WTC11 (cell line): ENCODE measurements at regions not wholly inside any gene's neighbourhood (a gene's known extent, or its start where the extent isn't known, plus 50 kb on each side); places are given as distances from the start of the nearest gene placed in this dataset.
"Not testable (repeated sequence)": the region's sequence is repeated elsewhere in the genome, so short reads cannot be mapped to it uniquely, and the experiment has no call there.

Experiments used
- ATAC-seq: fragments of 200-7000 bp; cut with Tn5 transposase; 2 replicates; pipeline ENCODE4 v1.10.0; 2021; ENCODE audit warnings: mild to moderate bottlenecking, moderate library complexity
- CTCF ChIA-PET: fragments of 300-600 bp; sonication (Branson Sonifier 250); formaldehyde crosslinking; loops from one replicate; lab custom pipeline; 2021; ENCODE audit warnings: antibody characterized with exemption; lab: Charles Lee
- POLR2A ChIA-PET: fragments of 350-600 bp; sonication (Branson Sonifier 250); formaldehyde crosslinking; loops from one replicate; lab custom pipeline; 2021; ENCODE audit warnings: antibody characterized with exemption; lab: Charles Lee
- DNase-seq: peaks from one replicate; pipeline ENCODE4 v3.0.0; 2021; ENCODE audit warnings: low spot score
- H3K27ac Mint-ChIP-seq: 2 replicates; pipeline ENCODE4 v1.8.0; 2021; ENCODE audit warnings: mixed read lengths
- H3K27me3 Mint-ChIP-seq: 2 replicates; pipeline ENCODE4 v1.8.0; 2021; ENCODE audit warnings: low read depth, mild to moderate bottlenecking, moderate library complexity, mixed read lengths
- H3K36me3 Mint-ChIP-seq: 2 replicates; pipeline ENCODE4 v1.8.0; 2021; ENCODE audit warnings: mixed read lengths
- H3K4me1 Mint-ChIP-seq: 2 replicates; pipeline ENCODE4 v1.8.0; 2022; ENCODE audit warnings: mixed read lengths
- H3K4me3 Mint-ChIP-seq: 2 replicates; pipeline ENCODE4 v1.8.0; 2021; ENCODE audit warnings: mild to moderate bottlenecking, moderate library complexity, mixed read lengths
- H3K9me3 Mint-ChIP-seq: 2 replicates; pipeline ENCODE4 v1.8.0; 2021; ENCODE audit warnings: mixed read lengths
- ATF3 ChIP-seq: sonication (generic); formaldehyde crosslinking; conservative IDR thresholded peaks from 2 replicates; pipeline ENCODE4 v1.8.1; 2022; ENCODE audit warnings: mild to moderate bottlenecking, missing genetic modification reagents
- CDX4 ChIP-seq: fragments of 250-450 bp; sonication (Bioruptor Pico); IDR thresholded peaks from 2 replicates; pipeline ENCODE4 v1.9.0; 2021; ENCODE audit warnings: moderate library complexity, mild to moderate bottlenecking, inconsistent platforms, borderline replicate concordance
- CREM ChIP-seq: sonication (generic); formaldehyde crosslinking; IDR thresholded peaks from 2 replicates; pipeline ENCODE4 v1.8.1; 2022; ENCODE audit warnings: mild to moderate bottlenecking, missing genetic modification reagents, moderate library complexity
- E2F1 ChIP-seq: sonication (generic); formaldehyde crosslinking; IDR thresholded peaks from 2 replicates; pipeline ENCODE4 v1.8.0; 2022; ENCODE audit warnings: mild to moderate bottlenecking, missing genetic modification reagents
- FOXJ3 ChIP-seq: sonication (generic); formaldehyde crosslinking; IDR thresholded peaks from 2 replicates; pipeline ENCODE4 v1.9.0; 2021; ENCODE audit warnings: missing genetic modification reagents, mild to moderate bottlenecking, borderline replicate concordance
- FOXP4 ChIP-seq: sonication (generic); formaldehyde crosslinking; IDR thresholded peaks from 2 replicates; pipeline ENCODE4 v1.8.0; 2022; ENCODE audit warnings: mild to moderate bottlenecking, missing genetic modification reagents
- GTF2I ChIP-seq: fragments of 250-450 bp; sonication (Bioruptor Pico); conservative IDR thresholded peaks from 2 replicates; pipeline ENCODE4 v1.4.0; 2021; ENCODE audit warnings: mild to moderate bottlenecking
- MXD4 ChIP-seq: fragments of 250-450 bp; sonication (Bioruptor Pico); IDR thresholded peaks from 2 replicates; pipeline ENCODE4 v1.8.0; 2021; ENCODE audit warnings: mild to moderate bottlenecking, moderate library complexity, borderline replicate concordance
- NR3C1 ChIP-seq: sonication (generic); formaldehyde crosslinking; conservative IDR thresholded peaks from 2 replicates; pipeline ENCODE4 v1.8.1; 2023; ENCODE audit warnings: low read depth, mild to moderate bottlenecking, missing genetic modification reagents
- SOX15 ChIP-seq: fragments of 250-450 bp; sonication (Bioruptor Pico); IDR thresholded peaks from 2 replicates; pipeline ENCODE4 v1.9.0; 2021; ENCODE audit warnings: mild to moderate bottlenecking
- SP1 ChIP-seq: sonication (generic); formaldehyde crosslinking; conservative IDR thresholded peaks from 2 replicates; pipeline ENCODE4 v1.8.1; 2022; ENCODE audit warnings: missing genetic modification reagents
- STAT6 ChIP-seq: sonication (generic); formaldehyde crosslinking; conservative IDR thresholded peaks from 2 replicates; pipeline ENCODE4 v1.8.1; 2023; ENCODE audit warnings: mild to moderate bottlenecking, low read depth, missing genetic modification reagents, moderate library complexity
- TEAD4 ChIP-seq: sonication (generic); formaldehyde crosslinking; IDR thresholded peaks from 2 replicates; pipeline ENCODE4 v1.8.0; 2022; ENCODE audit warnings: mild to moderate bottlenecking, missing genetic modification reagents
- ZBTB21 ChIP-seq: sonication (generic); formaldehyde crosslinking; IDR thresholded peaks from 2 replicates; pipeline ENCODE4 v1.8.1; 2023; ENCODE audit warnings: mild to moderate bottlenecking, missing genetic modification reagents, borderline replicate concordance
- ZNF138 ChIP-seq: sonication (generic); formaldehyde crosslinking; conservative IDR thresholded peaks from 2 replicates; pipeline ENCODE4 v1.8.1; 2022; ENCODE audit warnings: mild to moderate bottlenecking, moderate library complexity, missing genetic modification reagents
- ZNF263 ChIP-seq: sonication (generic); formaldehyde crosslinking; IDR thresholded peaks from 2 replicates; pipeline ENCODE4 v1.8.1; 2022; ENCODE audit warnings: low read depth, mild to moderate bottlenecking, moderate library complexity, missing genetic modification reagents
- ZNF317 ChIP-seq: sonication (generic); formaldehyde crosslinking; IDR thresholded peaks from 2 replicates; pipeline ENCODE4 v1.8.1; 2023; ENCODE audit warnings: low read depth, mild to moderate bottlenecking, moderate library complexity, missing genetic modification reagents, borderline replicate concordance
- ZNF396 ChIP-seq: fragments of 250-450 bp; sonication (Bioruptor Pico); IDR thresholded peaks from 2 replicates; pipeline ENCODE4 v1.8.0; 2021; ENCODE audit warnings: mild to moderate bottlenecking, moderate library complexity, borderline replicate concordance
- ZNF423 ChIP-seq: fragments of 250-450 bp; sonication (Bioruptor Pico); IDR thresholded peaks from 2 replicates; pipeline ENCODE4 v2.1.2; 2022; ENCODE audit warnings: mild to moderate bottlenecking, moderate library complexity

GRCh38 chr13:43953370-43953769 is 73.7 kb downstream of the LACC1 start:
- Mint-ChIP-seq H3K27ac (no peak overlapping the region), H3K4me3 (no peak overlapping the region), H3K4me1 (peaks cover 5% of the 10 kb centered on the region), H3K9me3 (peaks cover 12% of the 10 kb centered on the region)
- DNase-seq: no peak
- ChIA-PET POLR2A (no interaction called here), CTCF (interaction anchor here (1.2 kb wide), 1 partner anchor 9 kb away, joined by 3 read pairs; no protein-coding TSS in a partner anchor)
- ATAC-seq: peak; percentile 28; the same call in 1 of the 2 replicates
- TF ChIP-seq FOXJ3 (no peak), ZNF263 (no peak), SOX15 (no peak), ZNF317 (CRISPR knock-in tag) (no peak), ZNF396 (CRISPR knock-in tag) (no peak), ZNF138 (CRISPR knock-in tag) (no peak), ZNF423 (CRISPR knock-in tag) (no peak), SP1 (no peak)
- TF ChIP-seq, all 79 proteins: peak for 0
- H3K36me3 Mint-ChIP-seq: 0 out of 2 replicates have a peak, but pooled peaks cover under 1% of the 10 kb centered on the region
- H3K27me3 Mint-ChIP-seq: no peaks in the 10 kb centered on the region; the same call in 1 of the 2 replicates

- CTCF ChIA-PET, DNase-seq, H3K4me3 Mint-ChIP-seq, ATAC-seq, H3K9me3 Mint-ChIP-seq, H3K27me3 Mint-ChIP-seq, POLR2A ChIA-PET, H3K27ac Mint-ChIP-seq, H3K36me3 Mint-ChIP-seq: not testable (repeated sequence)
- H3K4me1 Mint-ChIP-seq: peaks cover 15% of the 10 kb centered on the region
Observed at GRCh38 chr13:43956975-43957374, 77.3 kb downstream of the LACC1 start.

- ATAC-seq (no peak), DNase-seq (no peak)
- Mint-ChIP-seq H3K4me3 (no peak overlapping the region), H3K4me1 (peaks cover 18% of the 10 kb centered on the region), H3K27ac (no peak overlapping the region), H3K9me3 (peaks cover 4% of the 10 kb centered on the region), H3K36me3 (no peaks in the 10 kb centered on the region), H3K27me3 (no peaks in the 10 kb centered on the region)
- ChIA-PET POLR2A (interaction anchor here (0.6 kb wide), 1 partner anchor 41 kb away, joined by 3 read pairs; no protein-coding TSS in a partner anchor), CTCF (interaction anchor here (0.6 kb wide), 2 partner anchors 405 to 507 kb away, joined by 3 read pairs; no protein-coding TSS in a partner anchor)
- TF ChIP-seq CDX4 (CRISPR knock-in tag) (no peak), CREM (no peak), ZBTB21 (CRISPR knock-in tag) (no peak), FOXP4 (CRISPR knock-in tag) (no peak), TEAD4 (CRISPR knock-in tag) (no peak), E2F1 (CRISPR knock-in tag) (no peak), FOXJ3 (no peak), MXD4 (CRISPR knock-in tag) (no peak), STAT6 (CRISPR knock-in tag) (no peak), ATF3 (CRISPR knock-in tag) (no peak), NR3C1 (no peak), GTF2I (CRISPR knock-in tag) (no peak)
Observed at GRCh38 chr13:43959291-43959690, 79.6 kb downstream of the LACC1 start.
